GM12892 (cell line): ENCODE measurements at regions not wholly inside any gene's neighbourhood (a gene's known extent, or its start where the extent isn't known, plus 50 kb on each side); places are given as distances from the start of the nearest gene placed in this dataset.

Experiments used
- POLR2A ChIP-seq: IDR thresholded peaks from 2 replicates; pipeline ENCODE4 v1.6.1; 2011; ENCODE audit warnings: low read depth, low read length, control low read depth
- POLR2AphosphoS5 ChIP-seq: IDR thresholded peaks from 2 replicates; pipeline ENCODE4 v1.6.1; 2011; ENCODE audit warnings: low read depth, low read length, control low read depth

DNA sequence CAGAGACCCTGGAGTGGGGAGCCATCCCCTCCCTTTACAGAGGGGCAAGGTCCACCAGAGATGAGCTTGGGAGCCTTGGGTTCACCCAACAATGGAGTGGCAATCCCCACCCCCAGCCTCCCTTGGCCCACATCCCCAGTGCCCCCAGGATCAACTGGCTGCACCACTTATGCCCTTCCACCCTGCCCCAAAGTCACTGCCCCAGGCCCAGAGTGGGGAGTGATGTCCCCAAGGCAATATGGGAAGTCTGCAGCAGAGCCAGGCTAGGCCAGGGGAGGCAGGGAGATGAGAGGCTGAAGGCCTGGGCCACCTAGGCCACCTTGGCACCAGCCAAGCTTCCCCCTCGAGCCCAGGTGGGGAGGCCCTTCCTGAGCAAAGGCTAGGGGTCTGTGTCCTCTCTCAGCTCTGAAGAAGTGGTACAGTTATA, 145.5 kb downstream of the SMAD6 start:
- TF ChIP-seq POLR2A (no peak), POLR2AphosphoS5 (no peak)
